Thoracic aorta (tissue), 2 donors: ENCODE measurements at regions not wholly inside any gene's neighbourhood (a gene's known extent, or its start where the extent isn't known, plus 50 kb on each side); places are given as distances from the start of the nearest gene placed in this dataset.
A peak's percentile ranks its signal among the peaks of the same experiment; 100 is the strongest.

ENCODE experiments used
- ATAC-seq: fragments of 150-250 bp; one replicate; pipeline ENCODE4 v1.8.0; 2017; ENCODE audit warnings: low read depth; ENCODE audit not compliant: insufficient number of reproducible peaks, low FRiP score
- DNase-seq: peaks from one replicate; pipeline ENCODE4 v3.0.0-alpha.2; 2020; ENCODE audit warnings: low spot score
- H3K27ac ChIP-seq, 2 donors: fragments of 200-600 bp; sonication (generic); 1 replicate in 1 of 2; 2 replicates in 1 of 2; pipeline ENCODE4 v1.5.1; 2016; ENCODE audit warnings: mild to moderate bottlenecking in 2 of 2, moderate library complexity in 2 of 2
- H3K27me3 ChIP-seq: fragments of 200-600 bp; sonication (generic); replicated peaks from 2 replicates; pipeline ENCODE4 v1.6.0; 2016; ENCODE audit warnings: mild to moderate bottlenecking; ENCODE audit not compliant: insufficient read depth
- H3K36me3 ChIP-seq: fragments of 200-600 bp; sonication (generic); one replicate; pipeline ENCODE4 v1.5.1; 2016
- H3K4me1 ChIP-seq, 2 donors: fragments of 200-600 bp; sonication (generic); 1 replicate in 1 of 2; 2 replicates in 1 of 2; pipeline versions ENCODE4 v1.5.1 to v1.6.0; 2016; ENCODE audit warnings: low read depth in 2 of 2, mild to moderate bottlenecking in 1 of 2; ENCODE audit not compliant: control insufficient read depth in 1 of 2
- H3K4me3 ChIP-seq: fragments of 200-600 bp; sonication (generic); 2 replicates; pipeline ENCODE4 v1.5.1; 2016; ENCODE audit warnings: mild to moderate bottlenecking
- H3K9me3 ChIP-seq: fragments of 200-600 bp; sonication (generic); 2 replicates; pipeline ENCODE4 v1.5.1; 2016
- TF ChIP-seq, protein P1 (sequence below): fragments of 200-600 bp; sonication (generic); IDR thresholded peaks from one replicate; pipeline ENCODE4 v1.5.1; 2019; ENCODE audit warnings: antibody characterized with exemption

DNA sequence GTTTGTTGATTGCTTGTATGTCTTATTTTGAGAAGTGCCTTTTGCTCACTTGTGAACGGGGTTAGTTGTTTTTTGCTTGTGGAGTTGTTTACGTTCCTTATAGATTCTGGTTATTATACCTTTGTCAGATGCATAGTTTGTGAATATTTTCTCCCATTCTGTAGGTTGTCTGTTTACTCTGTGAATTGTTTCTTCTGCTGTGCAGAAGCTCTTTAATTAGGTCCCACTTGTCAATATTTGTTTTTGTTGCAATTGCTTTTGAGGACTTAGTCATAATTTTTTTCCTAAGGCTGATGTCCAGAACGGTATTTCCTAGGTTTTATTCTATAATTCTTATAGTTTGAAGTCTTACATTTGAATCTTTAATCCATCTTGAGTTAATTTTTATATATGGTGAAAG lies 285.3 kb upstream of the GADL1 start:
- H3K27me3 ChIP-seq, result no peaks in the 10 kb centered on the region
- TF ChIP-seq, protein P1, sequence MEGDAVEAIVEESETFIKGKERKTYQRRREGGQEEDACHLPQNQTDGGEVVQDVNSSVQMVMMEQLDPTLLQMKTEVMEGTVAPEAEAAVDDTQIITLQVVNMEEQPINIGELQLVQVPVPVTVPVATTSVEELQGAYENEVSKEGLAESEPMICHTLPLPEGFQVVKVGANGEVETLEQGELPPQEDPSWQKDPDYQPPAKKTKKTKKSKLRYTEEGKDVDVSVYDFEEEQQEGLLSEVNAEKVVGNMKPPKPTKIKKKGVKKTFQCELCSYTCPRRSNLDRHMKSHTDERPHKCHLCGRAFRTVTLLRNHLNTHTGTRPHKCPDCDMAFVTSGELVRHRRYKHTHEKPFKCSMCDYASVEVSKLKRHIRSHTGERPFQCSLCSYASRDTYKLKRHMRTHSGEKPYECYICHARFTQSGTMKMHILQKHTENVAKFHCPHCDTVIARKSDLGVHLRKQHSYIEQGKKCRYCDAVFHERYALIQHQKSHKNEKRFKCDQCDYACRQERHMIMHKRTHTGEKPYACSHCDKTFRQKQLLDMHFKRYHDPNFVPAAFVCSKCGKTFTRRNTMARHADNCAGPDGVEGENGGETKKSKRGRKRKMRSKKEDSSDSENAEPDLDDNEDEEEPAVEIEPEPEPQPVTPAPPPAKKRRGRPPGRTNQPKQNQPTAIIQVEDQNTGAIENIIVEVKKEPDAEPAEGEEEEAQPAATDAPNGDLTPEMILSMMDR, result no peak
- H3K27ac ChIP-seq, result no peak overlapping the region
- H3K36me3 ChIP-seq, result no peaks in the 10 kb centered on the region
- ATAC-seq (no peak), DNase-seq (no peak)
- H3K9me3 ChIP-seq, result no peaks in the 10 kb centered on the region
- H3K4me1 ChIP-seq, result peaks cover 6 to 9% of the 10 kb centered on the region in 2 donors
- no peak overlapping the region for H3K4me3 ChIP-seq

DNA sequence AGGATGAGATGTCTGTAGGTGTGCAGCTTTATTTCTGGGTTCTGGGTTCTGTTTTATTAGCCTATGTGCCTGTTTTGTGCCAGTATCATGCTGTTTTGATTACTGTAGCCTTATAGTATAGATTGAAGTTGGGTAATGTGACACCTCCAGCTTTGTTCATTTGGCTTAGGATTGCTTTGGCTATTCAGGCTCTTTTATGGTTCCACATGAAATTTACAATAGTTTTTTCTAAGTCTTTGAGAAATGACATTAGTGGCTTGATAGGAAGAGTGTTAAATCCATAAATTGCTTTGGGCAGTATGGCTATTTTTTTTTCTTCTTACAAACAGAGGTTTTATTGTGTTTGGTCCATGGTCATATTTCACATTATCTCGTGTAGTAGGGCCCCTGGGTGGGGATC lies 285.8 kb upstream of the GADL1 start:
- no peak for ATAC-seq
- H3K4me1 ChIP-seq, result peaks cover 8 to 14% of the 10 kb centered on the region in 2 donors
- no peak overlapping the region for H3K4me3 ChIP-seq
- DNase-seq, result no peak
- no peak overlapping the region for H3K27ac ChIP-seq
- H3K36me3 ChIP-seq, result no peaks in the 10 kb centered on the region
- no peaks in the 10 kb centered on the region for H3K27me3 ChIP-seq
- H3K9me3 ChIP-seq, result no peaks in the 10 kb centered on the region
- TF ChIP-seq, protein P1, result no peak

DNA sequence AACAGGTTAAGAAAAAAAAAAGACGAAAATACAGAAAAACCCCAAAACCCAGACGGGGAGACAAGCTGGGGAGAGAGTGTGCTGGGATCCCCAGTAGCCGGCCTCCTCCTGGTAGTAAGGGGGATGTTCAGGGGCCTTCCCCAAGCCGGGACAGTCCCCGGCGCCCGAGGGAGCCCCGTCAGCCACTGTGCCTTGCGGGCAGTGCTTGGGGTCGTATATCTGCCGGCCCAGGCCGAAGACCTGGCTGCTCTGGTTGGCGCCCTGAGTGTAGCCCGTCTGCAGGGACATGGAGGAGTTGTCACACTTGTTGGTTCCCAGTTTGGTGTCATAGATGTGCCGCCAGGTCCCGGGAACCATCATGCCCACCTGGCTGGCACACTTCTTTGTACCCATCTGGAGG lies 287.2 kb upstream of the GADL1 start:
- DNase-seq, result no peak

DNA sequence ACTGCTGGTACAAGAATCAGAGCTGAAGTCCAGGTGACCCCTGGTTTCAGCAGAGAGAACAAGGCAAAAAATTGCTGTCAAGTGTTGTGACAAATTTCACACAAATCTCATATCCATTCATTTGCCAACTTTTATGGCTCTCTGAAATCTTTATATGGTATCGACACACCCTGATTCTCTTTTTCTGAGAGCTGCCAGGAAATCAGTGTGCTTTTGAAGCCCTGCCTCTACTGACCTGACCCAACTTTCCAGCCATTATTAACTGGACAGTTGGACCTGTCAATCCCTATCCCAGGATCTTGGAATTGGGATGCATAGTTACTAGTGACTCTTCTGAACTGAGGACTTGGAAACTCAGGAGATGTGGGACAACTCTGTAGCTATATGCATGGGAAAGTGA lies 288.2 kb upstream of the GADL1 start:
- DNase-seq (no peak), ATAC-seq (no peak)
- Histone ChIP-seq H3K27me3 (no peaks in the 10 kb centered on the region), H3K4me1 (peaks cover 8 to 30% of the 10 kb centered on the region in 2 donors), H3K36me3 (no peaks in the 10 kb centered on the region), H3K4me3 (no peak overlapping the region), H3K27ac (no peak overlapping the region), H3K9me3 (no peaks in the 10 kb centered on the region)
- TF ChIP-seq, protein P1, result no peak

More for the DNA sequence above, 287.2 kb upstream of the GADL1 start:
- H3K27me3 ChIP-seq, result no peaks in the 10 kb centered on the region
- no peak for ATAC-seq
- no peak overlapping the region for H3K27ac ChIP-seq
- H3K4me1 ChIP-seq, result peaks cover 8 to 23% of the 10 kb centered on the region in 2 donors
- TF ChIP-seq, protein P1, result no peak
- no peaks in the 10 kb centered on the region for H3K36me3 ChIP-seq
- no peak overlapping the region for H3K4me3 ChIP-seq
- H3K9me3 ChIP-seq, result no peaks in the 10 kb centered on the region

DNA sequence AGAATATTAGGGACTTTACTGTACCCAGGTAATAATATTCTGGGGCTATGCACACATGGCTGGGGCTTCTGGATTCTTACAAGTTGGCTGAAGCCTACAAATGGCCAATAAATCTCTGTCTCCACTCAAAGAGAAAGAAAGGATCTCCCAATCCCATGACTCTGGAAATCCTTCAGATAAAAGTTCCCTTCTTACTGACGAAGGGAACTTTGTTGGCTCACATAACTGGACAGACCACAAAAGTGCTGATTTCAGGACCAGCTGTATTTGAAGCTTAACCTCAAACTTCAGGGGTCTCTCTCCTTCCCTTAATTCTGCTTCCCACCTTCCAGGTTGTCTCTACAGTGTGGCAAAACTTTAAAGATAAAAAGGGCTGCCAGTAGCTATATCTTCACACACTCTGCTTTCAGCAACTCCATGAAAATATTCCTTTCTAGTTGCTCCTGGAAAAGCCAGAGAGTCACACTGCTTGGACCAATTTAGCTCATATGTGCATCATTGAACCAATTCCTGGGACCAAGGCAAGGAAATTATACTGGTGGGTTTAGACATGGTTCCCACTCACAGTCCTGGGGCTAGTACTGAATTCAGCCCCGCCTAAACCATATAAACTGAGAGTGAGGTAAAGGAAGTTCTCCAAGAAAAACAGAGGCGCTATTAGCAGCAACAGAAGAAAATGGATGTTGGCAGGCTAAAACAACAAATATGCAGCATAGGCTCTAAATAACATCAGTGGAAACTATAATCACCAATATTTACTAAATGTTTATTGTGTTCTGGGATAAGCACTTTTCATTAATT lies 290.0 kb upstream of the GADL1 start:
- TF ChIP-seq, protein P1, result no peak
- no peaks in the 10 kb centered on the region for H3K27me3 ChIP-seq
- peak overlapping the region in 1 of 2 donors; percentile 56 for H3K27ac ChIP-seq
- H3K9me3 ChIP-seq, result no peaks in the 10 kb centered on the region
- no peaks in the 10 kb centered on the region for H3K36me3 ChIP-seq
- peak; percentile 12 for ATAC-seq
- peaks cover 12 to 39% of the 10 kb centered on the region in 2 donors for H3K4me1 ChIP-seq
- DNase-seq, result no peak
- no peak overlapping the region for H3K4me3 ChIP-seq
